Adrenal gland (tissue), 5 donors: ENCODE measurements at regions not wholly inside any gene's neighbourhood (a gene's known extent, or its start where the extent isn't known, plus 50 kb on each side); places are given as distances from the start of the nearest gene placed in this dataset.

Experiments
- POLR2A ChIP-seq, 2 donors: fragments of 450-650 bp; IDR thresholded peaks; one replicate each; pipeline ENCODE4 v1.6.1; 2017; ENCODE audit warnings: antibody characterized with exemption in 2 of 2, mild to moderate bottlenecking in 2 of 2, moderate library complexity in 1 of 2
- TF ChIP-seq, protein P1 (sequence below), 6 experiments: fragments of 450-650 bp in 4 of 6; fragments of 200-600 bp in 2 of 6; sonication (generic) in 1 of 6; IDR thresholded peaks; 1 replicate in 5 of 6; 2 replicates in 1 of 6; pipeline versions ENCODE4 v1.5.1 to v1.8.0; 2016 to 2021; ENCODE audit warnings: antibody characterized with exemption in 6 of 6, mild to moderate bottlenecking in 2 of 6, moderate library complexity in 1 of 6
- donor health status: DM: no; HTN: no; CAD: no.

GRCh38 chr6:19279273-19279684 lies 557.9 kb upstream of the ID4 start:
- TF ChIP-seq, protein P1, sequence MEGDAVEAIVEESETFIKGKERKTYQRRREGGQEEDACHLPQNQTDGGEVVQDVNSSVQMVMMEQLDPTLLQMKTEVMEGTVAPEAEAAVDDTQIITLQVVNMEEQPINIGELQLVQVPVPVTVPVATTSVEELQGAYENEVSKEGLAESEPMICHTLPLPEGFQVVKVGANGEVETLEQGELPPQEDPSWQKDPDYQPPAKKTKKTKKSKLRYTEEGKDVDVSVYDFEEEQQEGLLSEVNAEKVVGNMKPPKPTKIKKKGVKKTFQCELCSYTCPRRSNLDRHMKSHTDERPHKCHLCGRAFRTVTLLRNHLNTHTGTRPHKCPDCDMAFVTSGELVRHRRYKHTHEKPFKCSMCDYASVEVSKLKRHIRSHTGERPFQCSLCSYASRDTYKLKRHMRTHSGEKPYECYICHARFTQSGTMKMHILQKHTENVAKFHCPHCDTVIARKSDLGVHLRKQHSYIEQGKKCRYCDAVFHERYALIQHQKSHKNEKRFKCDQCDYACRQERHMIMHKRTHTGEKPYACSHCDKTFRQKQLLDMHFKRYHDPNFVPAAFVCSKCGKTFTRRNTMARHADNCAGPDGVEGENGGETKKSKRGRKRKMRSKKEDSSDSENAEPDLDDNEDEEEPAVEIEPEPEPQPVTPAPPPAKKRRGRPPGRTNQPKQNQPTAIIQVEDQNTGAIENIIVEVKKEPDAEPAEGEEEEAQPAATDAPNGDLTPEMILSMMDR (IDR thresholded peaks at IDR 0.05), result no peak
- TF ChIP-seq POLR2A (IDR thresholded peaks at IDR 0.05), result no peak
